ENCODE measurements at regions not wholly inside any gene's neighbourhood (a gene's known extent, or its start where the extent isn't known, plus 50 kb on each side); places are given as distances from the start of the nearest gene placed in this dataset.
A peak's percentile ranks its signal among the peaks of the same experiment; 100 is the strongest.

GRCh38 chr16:64242492-64242891, 879.4 kb downstream of the CDH11 start:
- Histone ChIP-seq H3K9me3 (no peaks in the 10 kb centered on the region), H3K4me3 (replicated peaks in 1 of 3) (no peak overlapping the region), H3K27me3 (no peaks in the 10 kb centered on the region), H3K4me1 (no peaks in the 10 kb centered on the region), H3K27ac (no peak overlapping the region), H3K36me3 (no peaks in the 10 kb centered on the region)
- no peak for TF ChIP-seq POLR2A (IDR thresholded peaks at IDR 0.05)
- TF ChIP-seq CTCF (IDR thresholded peaks at IDR 0.05): no peak
- DNase-seq: peak; percentile 47 to 59
- intact Hi-C loops (cut with DNase I): no loop called here
- 16 to 18% methylated on average over 6 of the region's 6 CpGs for WGBS, 2 donors

GRCh38 chr16:64240586-64240985, 881.3 kb downstream of the CDH11 start:
- Histone ChIP-seq H3K4me3 (replicated peaks in 1 of 3) (no peak overlapping the region), H3K36me3 (no peaks in the 10 kb centered on the region), H3K4me1 (no peaks in the 10 kb centered on the region), H3K9me3 (no peaks in the 10 kb centered on the region), H3K27ac (no peak overlapping the region), H3K27me3 (no peaks in the 10 kb centered on the region)
- TF ChIP-seq CTCF (IDR thresholded peaks at IDR 0.05) (no peak), POLR2A (IDR thresholded peaks at IDR 0.05) (no peak)
- DNase-seq: no peak
- intact Hi-C loops (cut with DNase I): no loop called here

GRCh38 chr16:64238571-64238970, 883.3 kb downstream of the CDH11 start:
- Histone ChIP-seq H3K4me3 (replicated peaks in 1 of 3) (no peak overlapping the region), H3K27me3 (no peaks in the 10 kb centered on the region), H3K36me3 (no peaks in the 10 kb centered on the region), H3K27ac (no peak overlapping the region), H3K4me1 (no peaks in the 10 kb centered on the region), H3K9me3 (no peaks in the 10 kb centered on the region)
- no peak for DNase-seq
- intact Hi-C loops (cut with DNase I): no loop called here
- TF ChIP-seq POLR2A (IDR thresholded peaks at IDR 0.05) (no peak), CTCF (IDR thresholded peaks at IDR 0.05) (no peak)

GRCh38 chr16:64236316-64236715, 885.5 kb downstream of the CDH11 start:
- intact Hi-C loops (cut with DNase I): no loop called here
- DNase-seq: no peak
- Histone ChIP-seq H3K4me1 (no peaks in the 10 kb centered on the region), H3K9me3 (no peaks in the 10 kb centered on the region), H3K27me3 (no peaks in the 10 kb centered on the region), H3K4me3 (replicated peaks in 1 of 3) (no peak overlapping the region), H3K36me3 (no peaks in the 10 kb centered on the region), H3K27ac (no peak overlapping the region)
- 77 to 80% methylated on average over 3 of the region's 3 CpGs for WGBS, 2 donors
- no peak for TF ChIP-seq CTCF (IDR thresholded peaks at IDR 0.05)
- no peak for TF ChIP-seq POLR2A (IDR thresholded peaks at IDR 0.05)

GRCh38 chr16:64234200-64234599, 887.7 kb downstream of the CDH11 start:
- H3K4me3 ChIP-seq (replicated peaks in 1 of 3): no peak overlapping the region
- H3K9me3 ChIP-seq: no peaks in the 10 kb centered on the region
- WGBS, 2 donors: 80 to 93% methylated on average over 1 to 3 of the region's 3 CpGs
- no peak overlapping the region for H3K27ac ChIP-seq
- H3K36me3 ChIP-seq: no peaks in the 10 kb centered on the region
- no peak for DNase-seq
- no peaks in the 10 kb centered on the region for H3K27me3 ChIP-seq
- TF ChIP-seq CTCF (IDR thresholded peaks at IDR 0.05) (no peak), POLR2A (IDR thresholded peaks at IDR 0.05) (no peak)
- intact Hi-C loops (cut with DNase I): no loop called here
- H3K4me1 ChIP-seq: no peaks in the 10 kb centered on the region

Measured in thyroid gland (tissue), 4 donors.